Left ventricle myocardium inferior (tissue), 1 donor: ENCODE measurements at regions not wholly inside any gene's neighbourhood (a gene's known extent, or its start where the extent isn't known, plus 50 kb on each side); places are given as distances from the start of the nearest gene placed in this dataset.

Experiments used
- DNase-seq: peaks from one replicate; pipeline ENCODE4 v3.0.0-alpha.2; 2020
- H3K27ac ChIP-seq: fragments of 200-600 bp; replicated peaks from 2 replicates; pipeline ENCODE4 v1.8.0; 2021
- H3K27me3 ChIP-seq: fragments of 200-600 bp; 2 replicates; pipeline ENCODE4 v1.8.0; 2021; ENCODE audit warnings: low read depth
- H3K36me3 ChIP-seq: fragments of 200-600 bp; 2 replicates; pipeline ENCODE4 v1.8.0; 2021
- H3K4me1 ChIP-seq: fragments of 200-600 bp; 2 replicates; pipeline ENCODE4 v1.8.0; 2021
- H3K4me3 ChIP-seq: fragments of 200-600 bp; 2 replicates; pipeline ENCODE4 v1.8.0; 2021; ENCODE audit warnings: mild to moderate bottlenecking, moderate library complexity
- H3K9me3 ChIP-seq: fragments of 200-600 bp; replicated peaks from 2 replicates; pipeline ENCODE4 v1.8.0; 2021
- CTCF ChIP-seq: fragments of 200-600 bp; IDR thresholded peaks from 2 replicates; pipeline ENCODE4 v1.8.0; 2021; ENCODE audit warnings: antibody characterized with exemption, mild to moderate bottlenecking, borderline replicate concordance
- intact Hi-C: fragments of 100-400 bp; cut with micrococcal nuclease; formaldehyde crosslinking; loops from one replicate; pipeline ENCODE4 v1.11.0; 2022
- donor health status: DM: no; HTN: yes; CAD: no; lungs with severe emphysema.

- Histone ChIP-seq H3K27me3 (no peaks in the 10 kb centered on the region), H3K4me1 (peaks cover 10% of the 10 kb centered on the region), H3K9me3 (no peaks in the 10 kb centered on the region), H3K4me3 (no peak overlapping the region), H3K36me3 (no peaks in the 10 kb centered on the region), H3K27ac (no peak overlapping the region)
- DNase-seq = no peak
- intact Hi-C loops = loop anchor here (10.0 kb wide), 1 partner anchor 755 kb away; no protein-coding TSS in a partner anchor
- TF ChIP-seq CTCF = no peak
Measured at GRCh38 chr5:96609369-96609768, 52.8 kb upstream of the CAST start.

DNA sequence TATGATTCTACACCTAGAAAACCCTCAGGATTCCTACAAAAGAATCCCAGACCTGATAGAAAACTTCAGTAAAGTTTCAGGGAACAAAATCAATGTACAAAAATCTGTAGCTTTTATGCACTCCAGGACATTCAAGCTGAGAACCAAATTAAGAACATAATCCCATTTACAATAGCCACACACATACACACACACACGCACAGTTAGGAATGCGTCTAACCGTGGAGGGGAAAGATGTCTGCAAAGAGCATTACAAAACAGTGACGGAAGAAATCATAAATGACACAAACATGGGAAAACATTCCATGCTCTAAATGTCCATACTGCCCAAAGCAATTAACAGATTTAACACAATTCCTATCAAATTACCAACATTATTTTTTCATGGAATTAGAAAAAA is 51.4 kb upstream of the CAST start:
- H3K27ac ChIP-seq = no peak overlapping the region
- no peaks in the 10 kb centered on the region for H3K27me3 ChIP-seq
- DNase-seq = no peak
- no peaks in the 10 kb centered on the region for H3K9me3 ChIP-seq
- peaks cover 23% of the 10 kb centered on the region for H3K4me1 ChIP-seq
- TF ChIP-seq CTCF = no peak
- H3K4me3 ChIP-seq = no peak overlapping the region
- intact Hi-C loops = loop anchor here (10.0 kb wide), 1 partner anchor 84 kb away; no protein-coding TSS in a partner anchor
- H3K36me3 ChIP-seq = no peaks in the 10 kb centered on the region

DNA sequence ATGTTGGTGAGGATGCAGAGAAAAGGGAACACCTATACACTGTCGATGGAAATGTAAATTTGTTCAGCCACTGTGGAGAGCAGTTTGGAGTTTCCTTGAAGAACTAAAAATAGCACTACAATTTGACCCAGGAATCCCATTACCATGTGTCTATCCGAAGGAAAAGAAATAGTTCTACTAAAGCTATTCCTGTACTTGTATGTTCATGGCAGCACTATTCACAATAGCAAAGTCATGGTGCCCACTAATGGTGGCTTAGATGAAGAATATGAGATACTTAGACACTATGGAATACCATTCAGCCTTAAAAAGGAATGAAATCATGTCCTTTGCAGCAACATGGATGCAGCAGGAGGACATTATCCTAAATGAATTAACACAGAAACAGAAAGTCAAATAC is 50.2 kb upstream of the CAST start:
- DNase-seq = no peak
- intact Hi-C loops = loop anchor here (10.0 kb wide), 1 partner anchor 83 kb away; no protein-coding TSS in a partner anchor
- Histone ChIP-seq H3K27ac (no peak overlapping the region), H3K9me3 (no peaks in the 10 kb centered on the region), H3K36me3 (no peaks in the 10 kb centered on the region), H3K4me1 (peaks cover 23% of the 10 kb centered on the region), H3K4me3 (no peak overlapping the region), H3K27me3 (no peaks in the 10 kb centered on the region)
- no peak for TF ChIP-seq CTCF
